T follicular helper cell (primary cell): ENCODE measurements at regions not wholly inside any gene's neighbourhood (a gene's known extent, or its start where the extent isn't known, plus 50 kb on each side); places are given as distances from the start of the nearest gene placed in this dataset.
"Not testable (repeated sequence)": the region's sequence is repeated elsewhere in the genome, so short reads cannot be mapped to it uniquely, and the experiment has no call there.

ENCODE experiments used
- DNase-seq: peaks from one replicate; pipeline ENCODE4 v3.0.0-alpha.2; 2020; ENCODE audit warnings: low read depth

- DNase-seq, result no peak
These were observed 176.8 kb downstream of the ZNF737 start for GRCh38 chr19:20388706-20389225.

GRCh38 chr19:20385061-20385460 is 180.5 kb downstream of the ZNF737 start:
- no peak for DNase-seq

DNA sequence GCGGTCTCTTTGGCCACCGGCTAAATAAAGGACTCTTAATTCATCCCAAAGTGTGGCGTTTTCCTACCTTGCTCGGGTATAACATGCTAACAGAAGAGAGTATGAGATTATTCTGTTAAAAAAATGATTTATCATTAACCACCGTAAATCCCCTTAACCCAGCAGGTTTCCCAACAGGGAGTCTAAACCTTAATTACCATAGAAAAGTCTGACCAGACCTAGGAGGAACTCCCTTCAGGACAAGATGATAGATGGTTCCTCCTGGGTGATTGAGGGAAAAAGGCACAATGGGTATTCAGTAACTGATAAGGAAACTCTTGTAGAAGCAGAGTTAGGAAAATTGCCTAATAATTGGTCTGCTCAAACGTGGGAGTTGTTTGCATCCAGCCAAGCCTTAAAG is 193.7 kb downstream of the ZNF737 start:
- DNase-seq, result no peak

DNA sequence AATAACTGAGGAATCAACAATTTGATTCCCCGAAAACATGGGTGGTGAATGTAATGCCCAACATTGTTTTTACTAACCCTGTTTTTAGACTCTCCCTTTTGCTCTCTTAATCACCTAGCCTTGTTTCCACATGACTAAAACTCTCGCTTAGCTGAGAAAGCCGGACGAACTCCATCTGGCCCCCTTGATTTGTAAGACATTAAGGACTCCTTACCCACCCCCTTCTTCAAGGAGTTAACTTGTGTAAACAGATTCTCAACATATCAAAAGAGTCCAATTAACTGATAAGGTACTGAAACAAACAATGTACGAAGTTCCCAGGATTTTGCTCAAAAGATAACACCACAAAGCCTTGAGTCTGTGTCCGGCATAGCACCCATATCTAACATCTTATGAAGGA is 194.3 kb downstream of the ZNF737 start:
- not testable (repeated sequence) for DNase-seq

DNA sequence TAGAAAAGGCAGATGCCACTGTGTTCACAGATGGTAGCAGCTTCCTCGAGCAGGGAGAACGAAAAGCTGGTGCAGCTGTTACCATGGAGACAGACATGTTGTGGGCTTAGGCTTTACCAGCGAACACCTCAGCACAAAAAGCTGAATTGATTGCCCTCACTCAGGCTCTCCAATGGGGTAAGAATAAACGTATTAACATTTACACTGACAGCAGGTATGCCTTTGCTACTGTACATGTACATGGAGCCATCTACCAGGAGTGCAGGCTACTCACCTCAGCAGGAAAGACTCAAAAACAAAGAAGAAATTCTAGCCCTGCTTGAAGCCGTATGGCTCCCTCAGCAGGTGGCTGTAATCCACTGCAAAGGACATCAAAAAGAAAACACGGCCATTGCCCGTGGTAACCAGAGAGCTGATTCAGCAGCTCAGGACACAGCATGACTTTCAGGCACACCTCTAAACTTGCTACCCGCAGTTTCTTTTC is 197.7 kb downstream of the ZNF737 start:
- no peak for DNase-seq

- no peak for DNase-seq
These were observed 198.1 kb downstream of the ZNF486 start for GRCh38 chr19:20365146-20365545.

GRCh38 chr19:20359933-20360720 is 193.1 kb downstream of the ZNF486 start:
- DNase-seq, result no peak

- not testable (repeated sequence) for DNase-seq
These were observed 191.9 kb downstream of the ZNF486 start for GRCh38 chr19:20358841-20359465.

- no peak for DNase-seq
These were observed 190.9 kb downstream of the ZNF486 start for GRCh38 chr19:20357921-20358320.

GRCh38 chr19:20351244-20351643 is 184.2 kb downstream of the ZNF486 start:
- DNase-seq, result no peak

- DNase-seq, result no peak
These were observed 182.2 kb downstream of the ZNF486 start for GRCh38 chr19:20349206-20349605.

DNA sequence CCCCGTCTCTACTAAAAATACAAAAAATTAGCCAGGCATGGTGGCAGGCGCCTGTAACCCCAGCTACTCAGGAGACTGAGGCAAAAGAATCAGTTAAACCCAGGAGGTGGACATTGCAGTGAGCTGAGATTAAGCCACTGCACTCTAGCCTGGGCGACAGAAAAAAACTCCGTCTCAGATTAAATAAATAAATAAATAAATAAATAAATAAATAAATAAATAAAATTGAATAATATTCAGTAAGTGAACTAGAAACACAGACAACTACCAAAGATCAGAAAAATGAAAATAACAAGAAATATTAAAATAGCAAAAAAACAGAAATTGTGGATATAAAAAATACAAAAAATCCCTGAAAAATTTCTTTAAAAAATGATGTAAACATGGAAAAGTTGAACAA is 172.4 kb downstream of the ZNF486 start:
- no peak for DNase-seq

DNA sequence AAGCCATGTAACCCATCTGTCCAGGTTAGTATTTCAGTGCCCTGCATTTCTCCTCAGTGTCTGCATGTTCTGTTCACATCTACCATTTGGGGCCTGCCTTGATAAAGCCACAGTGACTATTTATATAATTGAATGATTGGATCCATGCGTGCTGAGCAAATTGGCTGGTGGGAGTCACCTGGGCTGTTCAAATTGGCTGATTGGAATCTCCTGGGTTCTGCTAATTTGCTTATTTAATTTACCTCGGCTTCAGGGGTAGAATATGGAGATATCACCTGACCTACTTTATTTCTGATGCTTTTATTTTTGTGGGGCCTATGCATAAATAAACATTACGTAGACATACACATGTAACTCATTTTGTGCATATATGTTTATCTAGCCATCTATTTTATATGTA is 167.7 kb downstream of the ZNF486 start:
- no peak for DNase-seq

DNA sequence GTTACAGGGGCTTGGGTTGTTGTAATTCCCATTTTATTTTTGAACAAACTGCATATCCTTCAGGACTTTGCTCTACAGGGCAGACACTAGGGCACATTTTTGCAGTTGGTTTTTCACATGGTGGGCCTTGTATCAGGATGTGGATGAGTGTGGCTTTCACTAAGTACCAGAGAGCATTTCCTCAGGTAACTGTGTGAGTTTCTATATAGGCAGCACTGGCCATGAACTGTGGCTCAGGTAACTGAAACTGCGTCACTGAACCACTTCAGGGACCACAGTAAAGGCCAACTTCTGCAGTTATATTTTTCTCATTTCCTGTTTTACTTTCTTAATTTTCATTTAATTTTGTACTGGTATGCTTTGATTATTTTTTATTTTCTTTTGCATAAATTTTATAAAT is 166.5 kb downstream of the ZNF486 start:
- no peak for DNase-seq

- no peak for DNase-seq
These were observed 158.1 kb downstream of the ZNF486 start for GRCh38 chr19:20325151-20325550.

DNA sequence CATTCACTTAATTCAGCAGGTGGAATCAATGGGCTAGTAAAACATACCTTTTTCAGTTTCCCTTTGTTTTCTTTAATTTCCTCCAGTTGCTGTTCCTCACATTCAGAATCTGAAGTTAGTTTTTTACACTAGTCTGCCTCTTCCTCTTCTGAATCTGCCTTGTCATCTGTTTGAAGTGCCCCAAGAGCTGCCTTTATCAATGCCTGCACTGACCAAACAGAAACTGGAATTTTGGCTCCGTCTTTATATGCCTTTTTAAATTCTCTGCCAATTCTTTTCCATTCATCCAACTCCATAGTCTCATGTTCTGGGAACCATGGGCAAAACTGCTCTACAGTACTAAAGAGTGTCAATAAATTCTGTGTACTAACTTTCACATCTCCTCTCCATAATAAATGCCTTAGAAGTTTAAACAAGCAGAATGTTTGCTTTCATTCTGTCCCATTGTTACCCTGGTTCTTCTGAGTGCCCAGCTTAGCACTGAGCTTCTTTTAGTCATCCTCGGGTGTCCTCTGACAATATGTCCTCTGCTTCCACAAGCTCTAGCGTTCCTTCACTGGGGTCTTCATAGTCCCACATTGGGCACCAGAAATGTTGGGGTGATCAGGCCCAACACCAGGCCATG is 154.2 kb downstream of the ZNF486 start:
- DNase-seq, result no peak

DNA sequence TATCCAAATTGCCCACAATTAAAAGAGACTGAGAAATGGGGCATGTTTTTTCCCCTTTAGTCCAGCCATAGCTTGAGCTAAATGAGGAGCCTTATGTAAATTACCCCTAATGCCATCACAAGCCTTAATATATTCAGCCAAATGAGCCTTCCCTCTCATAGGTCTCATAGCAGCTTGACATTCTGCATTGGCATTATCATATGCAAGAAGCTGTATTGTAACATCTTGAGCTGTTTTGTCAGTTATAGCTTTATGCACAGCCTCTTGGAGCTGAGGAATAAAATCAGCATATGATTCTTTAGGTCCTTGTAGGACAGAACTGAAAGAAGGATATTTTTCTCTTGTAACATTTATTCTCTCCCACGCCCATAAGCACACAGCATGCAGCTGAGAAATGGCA is 153.2 kb downstream of the ZNF486 start:
- no peak for DNase-seq

DNA sequence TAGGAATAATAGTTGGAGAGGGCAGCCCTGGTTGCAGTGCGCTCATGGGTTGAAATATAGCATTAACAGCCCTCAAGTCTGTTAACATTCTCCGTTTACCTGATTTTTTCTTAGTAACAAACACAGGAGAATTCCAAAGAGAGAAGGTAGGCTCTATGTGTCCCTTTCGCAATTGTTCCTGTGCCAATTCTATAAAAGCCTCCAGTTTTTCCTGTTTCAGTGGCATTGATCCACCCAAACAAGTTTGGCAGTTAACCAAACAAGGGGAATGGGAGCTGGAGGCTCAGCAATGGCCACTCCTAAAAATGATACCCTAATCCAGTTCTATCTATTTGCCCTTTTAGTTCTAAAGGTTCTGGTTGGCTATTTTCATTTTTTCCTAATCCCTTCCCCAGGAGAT is 151.6 kb downstream of the ZNF486 start:
- no peak for DNase-seq

DNA sequence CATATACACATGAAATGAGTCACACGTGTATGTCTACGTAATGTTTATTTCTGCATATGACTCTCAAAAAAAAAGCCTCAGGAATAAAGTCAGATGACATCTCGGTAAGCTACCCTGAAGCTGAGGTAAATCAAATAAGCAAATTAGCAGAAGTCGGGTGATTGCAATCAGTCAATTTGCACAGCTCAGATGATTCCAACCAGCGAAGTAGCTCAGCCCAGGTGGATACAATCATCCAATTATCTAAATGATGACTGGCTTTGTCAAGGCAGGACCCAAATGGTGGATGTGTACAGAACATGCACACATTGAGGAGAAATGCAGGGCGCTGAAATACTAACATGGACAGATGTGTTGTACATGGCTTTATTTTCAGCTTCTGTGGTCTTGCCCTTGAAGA is 148.5 kb downstream of the ZNF486 start:
- DNase-seq, result no peak

DNA sequence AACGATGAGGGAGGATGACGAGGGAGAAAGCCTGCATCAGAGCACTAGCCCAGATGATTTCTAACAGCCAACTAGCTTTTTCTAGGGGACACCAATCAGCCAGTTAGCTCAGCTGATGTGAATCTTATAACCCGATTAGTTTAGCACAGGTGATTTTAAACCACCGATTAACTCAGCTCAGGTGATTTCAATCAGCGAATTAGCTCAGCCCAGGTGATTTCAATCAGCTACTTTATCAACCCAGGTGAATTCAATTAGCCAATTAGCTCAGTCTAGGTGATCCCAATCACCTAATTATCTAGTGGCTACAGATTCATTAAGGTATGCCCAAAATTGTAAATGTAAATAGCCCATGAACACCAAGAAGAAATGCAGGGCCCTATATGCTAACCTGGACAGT is 146.9 kb downstream of the ZNF486 start:
- no peak for DNase-seq

DNA sequence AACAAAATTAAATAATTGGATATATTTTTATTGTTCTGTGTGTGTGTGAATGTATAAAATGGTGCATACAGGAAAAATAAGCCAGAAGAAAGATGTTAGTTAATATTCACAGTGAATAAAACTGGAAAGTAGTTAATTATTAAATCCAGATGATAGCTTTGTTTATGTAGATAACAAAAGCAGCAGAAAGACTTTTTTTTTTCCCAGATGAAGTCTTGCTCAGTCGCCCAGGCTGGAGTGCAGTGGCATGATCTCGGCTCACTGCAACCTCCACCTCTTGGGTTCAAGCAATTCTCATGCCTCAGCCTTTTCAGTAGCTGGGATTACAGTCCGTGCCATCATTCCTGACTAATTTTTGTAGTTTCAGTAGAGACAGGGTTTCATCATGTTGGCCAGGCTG is 140.1 kb downstream of the ZNF486 start:
- no peak for DNase-seq

GRCh38 chr19:20296314-20296713 is 129.3 kb downstream of the ZNF486 start:
- DNase-seq, result not testable (repeated sequence)

DNA sequence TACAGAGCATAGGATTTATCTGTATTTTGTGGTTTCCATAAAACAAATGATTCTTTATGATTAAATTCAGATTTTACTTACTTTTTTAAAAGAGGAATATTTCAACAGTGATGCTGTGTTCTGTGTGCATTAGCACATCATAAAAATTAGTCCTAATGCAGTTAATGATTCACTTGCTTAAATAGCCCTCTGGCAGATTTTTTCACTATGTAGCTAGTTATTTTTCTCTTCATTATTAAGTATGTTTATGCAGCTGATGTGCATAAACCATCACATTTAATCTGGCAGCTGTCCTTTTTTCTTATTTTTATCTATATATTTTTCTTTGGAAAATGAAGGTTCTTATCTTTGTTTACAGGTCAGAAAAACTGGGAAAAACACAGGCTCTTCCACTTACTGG is 127.2 kb downstream of the ZNF486 start:
- no peak for DNase-seq
